GM12872 (cell line): ENCODE measurements at regions not wholly inside any gene's neighbourhood (a gene's known extent, or its start where the extent isn't known, plus 50 kb on each side); places are given as distances from the start of the nearest gene placed in this dataset.

Source experiments
- CTCF ChIP-seq: IDR thresholded peaks from 3 replicates; pipeline ENCODE4 v1.5.1; 2011; ENCODE audit warnings: low read depth, mild to moderate bottlenecking, low read length, moderate library complexity; ENCODE audit not compliant: insufficient read depth

- no peak for TF ChIP-seq CTCF
Observed at GRCh38 chr2:39609917-39610316, 55.8 kb upstream of the TMEM178A start.

- no peak for TF ChIP-seq CTCF
Observed at GRCh38 chr2:39615675-39616074, 50.0 kb upstream of the TMEM178A start.
